AG04449 (cell line): ENCODE measurements at regions not wholly inside any gene's neighbourhood (a gene's known extent, or its start where the extent isn't known, plus 50 kb on each side); places are given as distances from the start of the nearest gene placed in this dataset.
"Not testable (repeated sequence)": the region's sequence is repeated elsewhere in the genome, so short reads cannot be mapped to it uniquely, and the experiment has no call there.

Experiments used
- CTCF ChIA-PET: fragments of 350-600 bp; formaldehyde crosslinking; extraction: SDS; loops from one replicate; lab custom pipeline; 2021; ENCODE audit warnings: antibody characterized with exemption; lab: Yijun Ruan, JAX
- POLR2A ChIA-PET: fragments of 400-600, 350-600 bp; formaldehyde crosslinking; extraction: SDS; loops from one replicate; lab custom pipeline; 2020; ENCODE audit warnings: antibody characterized with exemption, inconsistent platforms; lab: Yijun Ruan, JAX
- DNase-seq: peaks from one replicate; pipeline ENCODE4 v3.0.0-alpha.2; 2010; ENCODE audit warnings: low read depth, low spot score
- H3K4me3 ChIP-seq: 2 replicates; pipeline ENCODE4 v1.5.1; 2011; ENCODE audit warnings: low read depth, mild to moderate bottlenecking, control low read depth, low read length
- TF ChIP-seq, protein P1 (sequence below): IDR thresholded peaks from one replicate; pipeline ENCODE4 v1.5.1; 2011; ENCODE audit warnings: mild to moderate bottlenecking, moderate library complexity, low read length, control low read depth, inconsistent platforms; ENCODE audit not compliant: insufficient read depth; ENCODE audit errors: missing control alignments

DNA sequence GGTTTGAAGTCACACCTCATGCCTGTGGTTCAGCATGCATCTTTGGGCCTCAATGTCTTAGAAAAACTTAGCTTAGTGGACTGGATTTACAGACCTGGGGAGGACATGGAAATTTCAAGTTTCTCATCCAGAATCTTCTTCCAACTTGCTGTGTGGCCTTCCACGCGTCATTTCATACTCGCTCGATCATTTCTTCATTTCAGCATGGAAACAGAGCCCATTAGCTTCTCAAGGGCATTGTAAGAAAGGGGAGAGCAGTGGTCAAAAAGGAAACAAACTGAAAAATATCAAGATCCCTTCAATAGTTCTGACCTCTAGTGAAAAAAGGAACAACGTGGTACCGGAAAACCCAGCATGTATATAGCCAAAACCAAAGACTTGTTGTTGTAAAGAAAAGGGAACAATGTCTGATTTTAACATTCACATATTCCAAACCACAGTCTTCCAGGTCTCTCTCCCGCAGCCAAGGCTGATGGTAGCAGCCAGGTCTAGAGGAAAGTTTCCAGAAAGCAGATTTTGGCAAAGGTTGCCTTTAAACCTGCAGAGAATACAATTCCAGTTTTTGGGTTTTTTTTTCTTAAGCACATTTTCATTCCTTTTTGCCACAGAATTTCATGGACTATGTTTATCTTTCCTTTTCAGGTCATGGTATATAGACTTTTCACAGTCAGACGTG is 97.0 kb upstream of the CDC42BPA start:
- H3K4me3 ChIP-seq = no peak overlapping the region
- TF ChIP-seq, protein P1, sequence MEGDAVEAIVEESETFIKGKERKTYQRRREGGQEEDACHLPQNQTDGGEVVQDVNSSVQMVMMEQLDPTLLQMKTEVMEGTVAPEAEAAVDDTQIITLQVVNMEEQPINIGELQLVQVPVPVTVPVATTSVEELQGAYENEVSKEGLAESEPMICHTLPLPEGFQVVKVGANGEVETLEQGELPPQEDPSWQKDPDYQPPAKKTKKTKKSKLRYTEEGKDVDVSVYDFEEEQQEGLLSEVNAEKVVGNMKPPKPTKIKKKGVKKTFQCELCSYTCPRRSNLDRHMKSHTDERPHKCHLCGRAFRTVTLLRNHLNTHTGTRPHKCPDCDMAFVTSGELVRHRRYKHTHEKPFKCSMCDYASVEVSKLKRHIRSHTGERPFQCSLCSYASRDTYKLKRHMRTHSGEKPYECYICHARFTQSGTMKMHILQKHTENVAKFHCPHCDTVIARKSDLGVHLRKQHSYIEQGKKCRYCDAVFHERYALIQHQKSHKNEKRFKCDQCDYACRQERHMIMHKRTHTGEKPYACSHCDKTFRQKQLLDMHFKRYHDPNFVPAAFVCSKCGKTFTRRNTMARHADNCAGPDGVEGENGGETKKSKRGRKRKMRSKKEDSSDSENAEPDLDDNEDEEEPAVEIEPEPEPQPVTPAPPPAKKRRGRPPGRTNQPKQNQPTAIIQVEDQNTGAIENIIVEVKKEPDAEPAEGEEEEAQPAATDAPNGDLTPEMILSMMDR = no peak
- DNase-seq = no peak
- CTCF ChIA-PET = no interaction called here
- POLR2A ChIA-PET = no interaction called here

DNA sequence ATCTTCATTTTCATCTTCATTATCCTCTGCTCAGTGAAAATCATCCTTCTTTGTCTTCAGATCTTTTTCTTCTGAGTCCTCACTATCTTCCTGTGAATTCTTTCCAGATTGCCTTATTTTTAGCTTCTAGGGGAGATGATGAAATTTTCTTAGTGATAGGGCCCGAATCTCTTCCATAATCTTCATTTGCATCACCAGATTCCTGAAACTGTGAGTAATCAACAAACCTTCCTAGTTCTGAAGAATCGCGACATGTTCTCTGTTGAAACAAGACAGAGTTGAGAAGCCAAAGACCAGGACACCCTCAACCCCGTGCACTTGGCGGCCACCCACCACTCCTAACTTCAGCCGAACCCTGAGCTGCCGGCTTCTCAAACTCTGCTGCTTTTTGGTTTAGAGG is 92.8 kb upstream of the CDC42BPA start:
- ChIA-PET CTCF (interaction anchor here (1.5 kb wide), 1 partner anchor 177 kb away, joined by 3 read pairs; no protein-coding TSS in a partner anchor), POLR2A (no interaction called here)
- TF ChIP-seq, protein P1 = no peak
- no peak for DNase-seq
- no peak overlapping the region for H3K4me3 ChIP-seq

DNA sequence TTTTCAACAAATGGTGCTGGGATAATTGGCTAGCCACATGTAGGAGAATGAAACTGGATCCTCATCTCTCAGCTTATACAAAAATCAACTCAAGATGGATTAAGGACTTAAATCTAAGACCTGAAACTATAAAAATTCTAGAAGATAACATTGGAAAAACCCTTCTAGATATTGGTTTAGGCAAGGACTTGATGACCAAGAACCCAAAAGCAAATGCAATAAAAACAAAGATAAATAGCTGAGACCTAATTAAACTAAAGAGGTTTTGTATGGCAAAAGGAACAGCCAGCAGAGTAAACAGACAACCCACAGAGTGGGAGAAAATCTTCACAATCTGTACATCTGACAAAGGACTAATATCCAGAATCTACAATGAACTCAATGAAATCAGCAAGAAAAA is 88.0 kb upstream of the CDC42BPA start:
- H3K4me3 ChIP-seq, CTCF ChIA-PET, POLR2A ChIA-PET, DNase-seq: not testable (repeated sequence)

DNA sequence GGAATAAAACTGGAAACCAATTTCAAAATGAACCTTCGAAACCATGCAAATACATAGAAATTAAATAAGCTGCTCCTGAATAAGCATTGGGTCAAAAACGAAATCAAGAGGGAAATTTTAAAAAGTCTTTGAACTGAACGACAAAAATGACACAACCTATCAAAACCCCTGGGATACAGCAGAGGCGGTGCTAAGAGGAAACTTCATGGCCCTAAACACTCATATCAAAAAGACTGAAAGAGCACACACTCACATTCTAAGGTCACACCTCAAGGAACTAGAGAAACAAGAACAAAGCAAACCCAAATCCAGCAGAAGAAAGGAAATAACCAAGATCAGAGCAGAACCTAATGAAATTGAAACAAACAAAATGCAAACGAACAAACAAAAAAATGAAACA is 85.2 kb upstream of the CDC42BPA start:
- H3K4me3 ChIP-seq = no peak overlapping the region
- ChIA-PET POLR2A (no interaction called here), CTCF (no interaction called here)
- no peak for DNase-seq
- TF ChIP-seq, protein P1 = no peak

DNA sequence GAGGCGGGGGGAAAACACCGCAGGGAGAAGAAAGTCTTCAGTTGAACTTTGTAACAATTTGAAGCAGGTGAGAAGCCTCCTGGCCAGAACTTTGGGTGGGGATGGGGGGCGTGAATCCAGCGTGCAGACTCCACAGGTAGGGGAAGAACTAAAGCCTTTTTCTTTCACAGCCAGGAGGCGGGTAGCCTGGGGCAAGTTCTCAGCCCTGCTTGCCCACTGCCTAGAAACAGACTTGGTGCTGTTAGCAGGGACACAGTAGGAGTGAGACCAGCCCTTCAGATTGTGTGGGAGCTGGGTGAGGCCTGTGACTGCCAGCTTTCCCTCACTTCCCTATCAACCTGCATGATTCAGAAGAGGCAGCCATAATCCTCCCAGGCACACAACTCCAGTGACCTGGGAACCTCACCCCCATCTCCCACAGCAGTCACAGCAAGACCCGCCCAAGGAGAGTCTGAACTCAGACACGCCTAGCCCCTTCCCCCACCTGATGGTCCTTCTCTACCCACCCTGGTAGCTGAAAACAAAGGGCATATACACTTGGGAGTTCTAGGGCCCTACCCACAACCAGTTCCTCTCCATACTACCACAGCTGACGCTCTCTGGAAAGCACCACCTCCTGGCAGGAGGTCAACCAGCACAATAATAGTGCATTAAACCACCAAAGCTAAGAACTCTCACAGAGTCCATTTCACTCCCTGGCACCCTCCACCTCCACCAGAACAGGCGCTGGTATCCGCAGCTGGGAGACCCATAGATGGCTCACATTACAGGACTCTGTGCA is 83.5 kb upstream of the CDC42BPA start:
- DNase-seq = no peak
- POLR2A ChIA-PET = no interaction called here
- H3K4me3 ChIP-seq = no peak overlapping the region
- CTCF ChIA-PET = no interaction called here
- TF ChIP-seq, protein P1 = no peak

DNA sequence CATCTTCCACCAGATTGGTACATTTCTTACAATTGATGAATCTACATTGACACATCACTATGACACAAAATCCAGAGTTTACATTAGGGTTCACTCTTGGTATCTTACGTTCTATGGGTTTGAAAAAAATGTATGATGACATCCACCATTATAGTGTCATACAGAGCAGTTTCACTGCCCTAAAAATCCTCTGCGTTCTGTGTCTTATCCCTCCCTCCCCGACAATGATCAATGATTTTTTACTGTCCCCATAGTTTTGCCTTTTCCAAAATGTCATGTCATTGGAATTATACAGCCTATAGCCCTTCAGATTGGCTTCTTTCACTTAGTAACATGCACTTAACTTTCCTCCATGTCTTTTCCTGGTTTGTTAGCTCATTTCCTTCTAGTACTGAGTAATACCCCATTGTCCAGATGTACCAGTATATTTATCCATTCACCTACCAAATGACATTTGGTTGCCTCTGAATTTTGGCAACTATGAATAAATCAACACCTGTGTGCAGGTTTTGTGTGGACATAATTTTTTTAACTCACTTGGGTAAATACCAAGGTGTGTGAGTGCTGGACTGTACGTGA is 80.9 kb upstream of the CDC42BPA start:
- H3K4me3 ChIP-seq = no peak overlapping the region
- POLR2A ChIA-PET = no interaction called here
- TF ChIP-seq, protein P1 = no peak
- CTCF ChIA-PET = no interaction called here
- DNase-seq = no peak
